Stimulated activated CD8-positive, alpha-beta memory T cell treated with anti-CD3 and anti-CD28 coated beads, Interleukin-12 subunit alpha, Interleukin-12 subunit beta, amount 100 ng/mL, for 24 hours (primary cell): ENCODE measurements at regions not wholly inside any gene's neighbourhood (a gene's known extent, or its start where the extent isn't known, plus 50 kb on each side); places are given as distances from the start of the nearest gene placed in this dataset.

ENCODE experiments used
- DNase-seq: peaks from one replicate; pipeline ENCODE4 v3.0.0-alpha.2; 2020; ENCODE audit errors: extremely low read depth

- no peak for DNase-seq
Observed at GRCh38 chr4:53647547-53647946, 56.3 kb upstream of the LNX1 start.

GRCh38 chr4:53646795-53647194, 55.5 kb upstream of the LNX1 start:
- DNase-seq = no peak

- DNase-seq = no peak
Observed at GRCh38 chr4:53645108-53645507, 53.8 kb upstream of the LNX1 start.

- DNase-seq = no peak
Observed at GRCh38 chr4:53644607-53645006, 53.3 kb upstream of the LNX1 start.
